Fibroblast of lung (primary cell): ENCODE measurements at regions not wholly inside any gene's neighbourhood (a gene's known extent, or its start where the extent isn't known, plus 50 kb on each side); places are given as distances from the start of the nearest gene placed in this dataset.

ENCODE experiments used
- DNase-seq, 2 donors: peaks; one replicate each; pipeline versions ENCODE4 v3.0.0 to v3.0.0-alpha.2; 2010; ENCODE audit warnings: low read depth in 2 of 2
- H2AFZ ChIP-seq: 2 replicates; pipeline ENCODE4 v1.5.1; 2012; ENCODE audit warnings: low read length, control low read depth, inconsistent platforms
- H3K27ac ChIP-seq: 2 replicates; pipeline ENCODE4 v1.5.1; 2011; ENCODE audit warnings: low read length, control low read depth; ENCODE audit not compliant: insufficient read depth
- H3K27me3 ChIP-seq: 2 replicates; pipeline ENCODE4 v1.5.1; 2011; ENCODE audit warnings: mild to moderate bottlenecking, low read length; ENCODE audit not compliant: control insufficient read depth, insufficient read depth
- H3K36me3 ChIP-seq: 2 replicates; pipeline ENCODE4 v1.5.1; 2011; ENCODE audit warnings: low read length; ENCODE audit not compliant: control insufficient read depth, insufficient read depth
- H3K4me1 ChIP-seq: 2 replicates; pipeline ENCODE4 v1.5.1; 2011; ENCODE audit warnings: low read length; ENCODE audit not compliant: control insufficient read depth, insufficient read depth; ENCODE audit errors: extremely low read depth
- H3K4me2 ChIP-seq: 2 replicates; pipeline ENCODE4 v1.5.1; 2011; ENCODE audit warnings: low read length, control low read depth; ENCODE audit not compliant: insufficient read depth; ENCODE audit errors: extremely low read depth
- H3K4me3 ChIP-seq, 4 experiments: fragments of 200-600 bp in 1 of 4; sonication (generic) in 1 of 4; replicated peaks in 1 of 4; 2 replicates each; pipeline ENCODE4 v1.5.1; 2011 to 2016; ENCODE audit warnings: low read length in 4 of 4, low read depth in 3 of 4, mild to moderate bottlenecking in 3 of 4, control low read depth in 2 of 4, inconsistent platforms in 1 of 4, mixed read lengths in 1 of 4; ENCODE audit not compliant: insufficient read depth in 1 of 4; ENCODE audit errors: control extremely low read depth in 1 of 4
- H3K79me2 ChIP-seq: 2 replicates; pipeline ENCODE4 v1.5.1; 2012; ENCODE audit warnings: mild to moderate bottlenecking, low read length, inconsistent platforms; ENCODE audit not compliant: control insufficient read depth, insufficient read depth
- H3K9ac ChIP-seq: 2 replicates; pipeline ENCODE4 v1.5.1; 2011; ENCODE audit warnings: mild to moderate bottlenecking, low read length, control low read depth; ENCODE audit not compliant: insufficient read depth
- H3K9me3 ChIP-seq: 2 replicates; pipeline ENCODE4 v1.5.1; 2012; ENCODE audit warnings: low read depth, low read length; ENCODE audit not compliant: control insufficient read depth, insufficient read depth
- H4K20me1 ChIP-seq: 2 replicates; pipeline ENCODE4 v1.5.1; 2011; ENCODE audit warnings: low read length; ENCODE audit not compliant: control insufficient read depth, insufficient read depth; ENCODE audit errors: extremely low read depth
- CTCF ChIP-seq, 2 donors: IDR thresholded peaks in 1 of 2; conservative IDR thresholded peaks in 1 of 2; 1 replicate in 1 of 2; 2 replicates in 1 of 2; pipeline ENCODE4 v1.5.1; 2011 to 2012; ENCODE audit warnings: low read length in 2 of 2, control low read depth in 1 of 2, inconsistent platforms in 1 of 2, low read depth in 1 of 2, mild to moderate bottlenecking in 1 of 2
- EZH2 ChIP-seq: IDR thresholded peaks from 2 replicates; pipeline ENCODE4 v1.5.1; 2012; ENCODE audit warnings: low read length, control low read depth, mild to moderate bottlenecking; ENCODE audit errors: missing control alignments

GRCh38 chr9:28234894-28235277, 661.6 kb upstream of the C9orf72 start:
- DNase-seq, result peak; percentile 84
- TF ChIP-seq EZH2 (no peak), CTCF (conservative IDR thresholded peaks at IDR 0.05 in 1 of 2, IDR thresholded peaks at IDR 0.05 in 1 of 2; ENCODE audit: low read depth in 1 of 2, low read length in 2 of 2) (no peak)
- H3K4me2 ChIP-seq, result peak overlapping the region; percentile 35
- no peak overlapping the region for H3K27ac ChIP-seq
- no peaks in the 10 kb centered on the region for H3K36me3 ChIP-seq
- no peak overlapping the region for H3K9ac ChIP-seq
- no peak overlapping the region for H3K4me3 ChIP-seq
- no peaks in the 10 kb centered on the region for H3K4me1 ChIP-seq
- no peaks in the 10 kb centered on the region for H3K9me3 ChIP-seq
- no peak overlapping the region for H2AFZ ChIP-seq
- no peaks in the 10 kb centered on the region for H3K27me3 ChIP-seq
- no peaks in the 10 kb centered on the region for H3K79me2 ChIP-seq
- no peaks in the 10 kb centered on the region for H4K20me1 ChIP-seq

DNA sequence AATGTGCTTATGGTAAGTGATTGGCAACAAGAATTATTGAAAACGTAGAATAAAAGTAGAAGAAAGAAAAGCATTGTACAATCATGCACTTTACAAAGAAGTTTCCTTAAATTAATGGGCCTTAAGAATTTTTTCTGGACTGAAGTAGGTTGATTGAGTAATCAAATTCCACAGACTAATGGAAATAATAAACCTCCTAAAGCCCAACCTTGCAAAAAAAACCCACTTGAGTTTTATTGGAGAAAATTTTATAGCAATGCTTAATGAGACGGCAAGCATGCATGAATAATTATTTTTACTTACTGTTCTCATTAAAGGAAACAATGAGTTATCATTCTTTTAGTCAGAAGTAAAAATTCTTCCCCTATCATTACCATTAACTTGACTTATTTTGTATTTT, 676.1 kb upstream of the C9orf72 start:
- no peaks in the 10 kb centered on the region for H3K36me3 ChIP-seq
- no peak overlapping the region for H3K4me2 ChIP-seq
- H3K27ac ChIP-seq, result no peak overlapping the region
- no peaks in the 10 kb centered on the region for H3K9me3 ChIP-seq
- no peak overlapping the region for H2AFZ ChIP-seq
- no peaks in the 10 kb centered on the region for H3K4me1 ChIP-seq
- TF ChIP-seq EZH2, result no peak
- TF ChIP-seq CTCF (conservative IDR thresholded peaks at IDR 0.05 in 1 of 2, IDR thresholded peaks at IDR 0.05 in 1 of 2; ENCODE audit: low read depth in 1 of 2, low read length in 2 of 2), result no peak
- H3K4me3 ChIP-seq, result no peak overlapping the region
- DNase-seq, result no peak
- H3K9ac ChIP-seq, result no peak overlapping the region
- no peaks in the 10 kb centered on the region for H4K20me1 ChIP-seq
- H3K27me3 ChIP-seq, result no peaks in the 10 kb centered on the region
- H3K79me2 ChIP-seq, result no peaks in the 10 kb centered on the region

- TF ChIP-seq CTCF (conservative IDR thresholded peaks at IDR 0.05 in 1 of 2, IDR thresholded peaks at IDR 0.05 in 1 of 2; ENCODE audit: low read depth in 1 of 2, low read length in 2 of 2) (no peak), EZH2 (no peak)
- H3K4me3 ChIP-seq, result no peak overlapping the region
- no peaks in the 10 kb centered on the region for H3K27me3 ChIP-seq
- H3K4me1 ChIP-seq, result no peaks in the 10 kb centered on the region
- no peaks in the 10 kb centered on the region for H3K9me3 ChIP-seq
- H3K79me2 ChIP-seq, result no peaks in the 10 kb centered on the region
- H2AFZ ChIP-seq, result no peak overlapping the region
- H3K4me2 ChIP-seq, result no peak overlapping the region
- no peak overlapping the region for H3K9ac ChIP-seq
- DNase-seq, result no peak
- no peaks in the 10 kb centered on the region for H3K36me3 ChIP-seq
- H3K27ac ChIP-seq, result no peak overlapping the region
- H4K20me1 ChIP-seq, result no peaks in the 10 kb centered on the region
Measured at GRCh38 chr9:28255174-28255573, 681.9 kb upstream of the C9orf72 start.
